Testis (tissue), 2 donors: ENCODE measurements at regions not wholly inside any gene's neighbourhood (a gene's known extent, or its start where the extent isn't known, plus 50 kb on each side); places are given as distances from the start of the nearest gene placed in this dataset.

Experiments
- POLR2A ChIP-seq: fragments of 450-650 bp; IDR thresholded peaks from one replicate; pipeline ENCODE4 v1.6.1; 2017; ENCODE audit warnings: antibody characterized with exemption, mild to moderate bottlenecking, moderate library complexity
- TF ChIP-seq, protein P1 (sequence below), 3 experiments: fragments of 450-650 bp in 2 of 3; fragments of 200-600 bp in 1 of 3; sonication (generic) in 1 of 3; IDR thresholded peaks; one replicate each; pipeline ENCODE4 v1.5.1; 2016 to 2019; ENCODE audit warnings: antibody characterized with exemption in 3 of 3, mild to moderate bottlenecking in 2 of 3, moderate library complexity in 1 of 3

- TF ChIP-seq, protein P1, sequence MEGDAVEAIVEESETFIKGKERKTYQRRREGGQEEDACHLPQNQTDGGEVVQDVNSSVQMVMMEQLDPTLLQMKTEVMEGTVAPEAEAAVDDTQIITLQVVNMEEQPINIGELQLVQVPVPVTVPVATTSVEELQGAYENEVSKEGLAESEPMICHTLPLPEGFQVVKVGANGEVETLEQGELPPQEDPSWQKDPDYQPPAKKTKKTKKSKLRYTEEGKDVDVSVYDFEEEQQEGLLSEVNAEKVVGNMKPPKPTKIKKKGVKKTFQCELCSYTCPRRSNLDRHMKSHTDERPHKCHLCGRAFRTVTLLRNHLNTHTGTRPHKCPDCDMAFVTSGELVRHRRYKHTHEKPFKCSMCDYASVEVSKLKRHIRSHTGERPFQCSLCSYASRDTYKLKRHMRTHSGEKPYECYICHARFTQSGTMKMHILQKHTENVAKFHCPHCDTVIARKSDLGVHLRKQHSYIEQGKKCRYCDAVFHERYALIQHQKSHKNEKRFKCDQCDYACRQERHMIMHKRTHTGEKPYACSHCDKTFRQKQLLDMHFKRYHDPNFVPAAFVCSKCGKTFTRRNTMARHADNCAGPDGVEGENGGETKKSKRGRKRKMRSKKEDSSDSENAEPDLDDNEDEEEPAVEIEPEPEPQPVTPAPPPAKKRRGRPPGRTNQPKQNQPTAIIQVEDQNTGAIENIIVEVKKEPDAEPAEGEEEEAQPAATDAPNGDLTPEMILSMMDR (IDR thresholded peaks at IDR 0.05) = no peak
- no peak for TF ChIP-seq POLR2A
Measured at GRCh38 chr7:32243687-32244290, 173.6 kb upstream of the PDE1C start.
